T-helper 9 cell (primary cell): ENCODE measurements at regions not wholly inside any gene's neighbourhood (a gene's known extent, or its start where the extent isn't known, plus 50 kb on each side); places are given as distances from the start of the nearest gene placed in this dataset.

ENCODE experiments used
- DNase-seq: peaks from one replicate; pipeline ENCODE4 v3.0.0-alpha.2; 2020

DNA sequence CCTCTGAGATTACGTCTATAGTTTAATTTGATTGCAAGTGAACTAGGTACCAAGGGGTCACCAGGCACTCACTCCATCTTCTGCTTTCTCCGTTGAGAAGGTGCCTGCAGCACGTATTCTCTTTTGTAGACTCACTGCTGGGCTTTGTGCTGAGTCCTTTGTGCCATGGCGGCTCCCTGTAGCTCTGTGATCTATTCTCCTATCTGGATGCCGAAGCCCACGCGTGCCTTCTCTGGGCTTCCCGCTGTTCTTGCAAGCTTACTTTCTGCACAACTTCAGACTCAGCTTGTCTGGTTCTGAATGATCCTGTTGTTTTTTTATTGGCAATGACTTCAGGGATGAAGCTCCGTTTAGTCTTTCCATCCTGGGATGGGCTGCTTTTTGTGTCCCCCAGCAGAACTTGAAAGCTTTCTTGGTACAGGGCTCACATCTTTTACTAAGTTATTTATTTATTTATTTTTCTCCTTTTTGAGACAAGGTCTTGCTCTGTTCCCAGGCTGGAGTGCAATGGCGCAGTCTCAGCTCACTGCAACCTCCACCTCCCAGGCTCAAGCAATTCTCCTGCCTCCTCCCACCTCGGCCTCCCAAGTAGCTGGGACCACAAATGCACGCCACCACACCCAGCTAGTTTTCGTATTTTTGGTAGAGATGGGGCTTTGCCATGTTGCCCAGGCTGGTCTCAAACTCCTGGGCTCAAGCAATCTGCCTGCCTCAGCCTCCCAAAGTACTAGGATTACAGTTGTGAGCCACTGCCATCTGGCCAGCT is 100.9 kb upstream of the NKX1-1 start:
- no peak for DNase-seq

DNA sequence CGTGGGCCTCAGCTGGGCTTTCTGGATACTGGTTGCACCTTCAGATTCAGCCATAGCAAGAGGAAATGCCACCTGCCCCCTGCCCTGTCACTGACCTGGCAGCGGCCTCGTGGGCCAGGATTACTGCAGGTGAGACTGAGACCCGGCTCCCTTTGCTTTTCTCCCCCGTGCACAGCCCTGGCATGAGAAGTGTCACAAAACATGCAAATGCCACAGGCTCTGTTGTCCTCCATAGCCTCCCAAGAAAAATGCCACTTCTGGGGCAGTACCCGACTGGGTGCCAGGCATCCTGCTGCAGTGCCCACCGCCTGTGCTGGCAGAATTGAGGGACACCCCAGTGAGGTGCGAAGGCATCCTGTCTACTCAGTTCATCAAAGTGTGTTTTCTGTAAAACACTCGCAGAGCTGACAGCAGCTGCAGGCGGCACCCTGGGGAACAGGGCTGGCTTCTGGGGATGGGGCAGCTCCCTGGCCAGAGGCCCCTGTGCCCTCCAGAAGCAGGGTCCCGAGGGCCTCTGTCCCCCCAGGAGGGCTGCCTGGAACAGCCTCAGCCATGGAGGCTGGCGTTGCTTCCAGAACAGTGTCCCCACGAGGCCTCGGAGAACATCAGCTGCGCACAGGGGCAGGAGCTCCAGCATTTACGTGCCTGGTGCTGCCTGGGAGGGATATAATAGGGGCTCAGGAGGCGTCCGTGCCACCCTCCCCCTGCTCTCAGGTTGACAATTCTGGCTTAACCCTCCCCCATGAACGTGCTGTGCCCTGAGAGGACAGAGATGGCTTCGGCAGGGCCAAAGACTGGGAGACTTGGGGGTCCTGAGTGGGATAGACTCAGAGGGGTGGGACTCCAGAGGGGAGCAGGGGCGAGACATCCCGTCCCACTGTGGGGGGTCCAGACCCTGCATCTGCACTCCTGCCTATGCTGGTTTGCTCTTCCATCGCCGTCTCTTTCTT is 99.5 kb upstream of the NKX1-1 start:
- no peak for DNase-seq

DNA sequence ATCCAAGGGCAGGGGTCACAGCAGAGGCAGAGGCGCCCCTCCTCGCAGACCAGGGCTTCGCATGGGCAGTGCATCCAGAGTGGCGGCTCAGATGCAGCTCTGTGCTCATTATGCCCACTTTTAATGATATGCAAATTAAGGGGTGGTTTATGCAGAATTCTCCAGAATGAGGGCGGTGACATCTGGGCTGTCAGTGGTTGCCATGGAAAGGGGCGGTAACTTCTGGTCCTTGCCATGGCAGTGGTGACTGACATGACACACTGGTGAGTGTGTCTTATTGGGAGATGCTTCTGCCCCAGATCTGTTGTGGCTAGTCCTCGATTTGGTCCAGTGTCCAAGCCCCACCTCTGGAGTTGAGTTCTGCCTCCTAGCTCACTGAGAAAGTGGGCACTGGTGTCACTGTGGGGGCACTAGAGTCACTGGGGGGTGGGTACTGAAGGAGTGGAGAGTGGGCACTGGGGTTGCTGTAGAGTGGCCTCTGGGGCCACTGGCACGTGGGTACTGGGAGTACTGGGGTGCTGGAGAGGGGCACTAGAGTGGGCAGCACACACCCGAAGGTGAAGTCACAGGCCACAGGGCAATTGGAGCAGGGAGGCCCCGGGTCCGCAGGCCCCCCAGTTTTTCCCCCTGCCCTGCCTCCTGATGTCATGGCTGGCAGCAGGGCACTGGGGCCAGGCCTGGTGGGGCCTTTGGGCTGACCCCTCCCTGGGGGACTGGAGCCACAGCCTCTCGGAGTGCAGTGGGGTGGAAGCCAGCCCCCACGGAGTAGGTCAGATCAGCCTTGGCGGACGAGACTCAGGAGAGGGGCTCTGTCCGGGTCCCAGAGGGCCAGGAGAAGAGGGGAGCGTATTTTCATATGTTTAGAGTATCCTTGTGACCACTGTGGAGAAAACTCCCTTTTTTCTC is 98.6 kb upstream of the NKX1-1 start:
- DNase-seq = no peak

DNA sequence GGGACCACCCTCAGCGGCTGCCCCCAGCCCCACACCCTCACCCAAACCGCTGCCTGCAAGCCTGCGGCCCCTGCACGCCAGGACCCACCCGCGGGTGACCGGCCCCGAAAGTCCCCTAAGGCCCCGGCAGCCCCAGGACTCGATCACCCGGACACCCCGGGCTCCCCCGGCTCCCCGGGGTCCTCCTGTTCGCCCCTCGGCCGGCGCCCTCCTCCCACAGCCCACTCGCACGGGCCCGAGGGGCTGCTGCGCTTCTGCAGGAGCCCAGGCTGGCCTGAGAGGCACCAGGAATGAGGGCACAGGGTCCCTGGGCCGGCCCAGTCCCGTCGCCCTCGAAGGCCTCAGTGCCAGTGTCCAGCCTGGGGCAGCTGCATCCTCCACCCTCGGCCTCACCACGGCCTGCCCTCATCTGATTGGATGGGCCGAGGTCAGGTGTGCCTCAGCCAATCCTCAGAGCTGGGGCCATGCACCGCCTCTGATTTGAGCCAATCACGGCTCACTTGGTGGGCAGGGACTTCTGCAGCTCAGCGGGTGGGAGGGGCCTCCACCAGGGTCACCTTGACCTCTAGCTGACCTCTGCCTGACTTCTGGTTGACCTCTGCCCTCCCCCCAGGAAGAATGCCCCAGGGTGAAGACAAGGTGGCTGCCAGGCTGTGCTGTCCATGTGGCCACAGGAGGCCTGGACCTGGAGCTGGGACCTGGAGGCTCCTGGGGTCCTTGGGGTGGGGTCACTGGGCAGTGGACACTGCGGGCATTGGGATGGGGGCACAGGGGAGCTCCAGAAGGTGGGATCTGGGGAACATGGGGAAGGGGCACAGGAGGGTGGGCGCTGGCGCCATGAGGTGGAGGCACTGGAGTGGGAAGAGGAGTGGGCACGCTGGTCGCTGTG is 97.6 kb upstream of the NKX1-1 start:
- no peak for DNase-seq

DNA sequence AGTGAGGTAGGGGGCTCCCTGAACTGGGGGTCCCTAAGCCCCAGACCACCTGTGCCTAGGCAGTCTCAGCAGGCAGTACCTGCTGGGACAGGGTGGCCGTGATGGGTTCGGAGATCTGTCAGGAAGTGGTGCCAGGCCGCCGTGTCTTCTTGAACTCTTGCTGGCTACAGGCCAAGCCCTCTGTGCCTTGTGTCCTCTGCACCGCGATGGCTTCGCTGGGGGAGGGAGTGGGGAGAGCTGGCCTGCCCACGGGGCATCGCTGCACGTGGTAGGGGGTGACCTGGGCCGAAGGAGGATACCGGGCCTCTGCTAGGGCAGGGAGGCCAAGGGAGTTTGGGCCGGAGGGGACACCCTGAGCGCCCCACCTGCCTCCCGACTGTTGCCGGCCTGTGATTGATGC is 96.7 kb upstream of the NKX1-1 start:
- DNase-seq = no peak

DNA sequence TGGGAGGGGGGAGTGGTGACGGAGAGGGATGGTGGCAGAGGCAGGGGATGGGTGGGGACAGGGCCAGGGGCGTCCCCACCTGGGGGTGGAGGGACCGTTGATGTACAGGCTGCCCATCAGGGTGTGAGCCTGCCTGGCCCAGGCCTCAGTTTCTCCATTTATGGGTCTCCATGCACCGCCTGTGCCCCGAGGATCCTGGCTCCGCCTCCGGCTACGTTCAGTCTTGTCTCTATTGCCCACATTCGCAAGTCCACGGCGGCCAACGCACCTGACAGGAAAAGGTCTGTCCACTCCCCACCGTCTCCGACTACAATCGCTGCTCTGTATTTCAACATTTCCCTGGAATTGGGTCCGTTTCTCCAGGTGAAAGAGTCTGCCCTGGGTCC is 96.3 kb upstream of the NKX1-1 start:
- no peak for DNase-seq

DNA sequence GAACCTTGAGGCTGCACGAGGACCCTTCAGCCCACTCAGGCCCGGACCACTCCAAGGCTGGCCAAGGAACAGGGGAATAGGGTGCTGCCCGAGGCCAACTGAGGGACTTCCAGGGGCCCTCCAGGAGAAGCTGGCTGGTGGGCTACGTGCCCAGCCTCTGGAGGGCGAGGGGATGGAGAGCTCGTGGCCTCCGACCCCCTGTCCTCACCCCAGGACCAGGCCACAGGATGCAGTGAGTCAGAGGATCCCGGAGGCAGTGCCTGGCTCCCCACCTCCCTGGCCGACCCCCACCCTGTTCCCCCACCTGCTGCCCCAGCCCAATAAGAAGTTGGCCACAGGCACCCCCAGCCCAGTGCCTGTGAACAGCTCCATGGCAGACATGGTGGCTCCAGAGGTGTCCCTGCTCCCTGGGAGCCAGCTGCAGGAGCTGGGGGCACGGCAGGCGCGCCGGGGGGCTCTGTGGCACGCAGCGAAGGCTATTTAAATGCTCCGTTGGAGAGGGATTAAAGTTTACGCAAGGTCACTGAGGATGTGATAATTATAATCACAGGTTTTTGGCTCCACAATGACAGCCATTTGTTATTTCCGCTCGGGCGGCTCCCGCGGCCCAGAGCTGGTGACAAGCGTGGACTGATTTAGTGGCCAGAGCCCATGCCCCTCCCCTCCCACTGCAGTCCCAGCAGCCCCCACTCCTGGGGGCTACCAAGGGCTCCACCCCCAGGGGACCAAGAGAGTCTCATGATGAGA is 95.7 kb upstream of the NKX1-1 start:
- DNase-seq = no peak

DNA sequence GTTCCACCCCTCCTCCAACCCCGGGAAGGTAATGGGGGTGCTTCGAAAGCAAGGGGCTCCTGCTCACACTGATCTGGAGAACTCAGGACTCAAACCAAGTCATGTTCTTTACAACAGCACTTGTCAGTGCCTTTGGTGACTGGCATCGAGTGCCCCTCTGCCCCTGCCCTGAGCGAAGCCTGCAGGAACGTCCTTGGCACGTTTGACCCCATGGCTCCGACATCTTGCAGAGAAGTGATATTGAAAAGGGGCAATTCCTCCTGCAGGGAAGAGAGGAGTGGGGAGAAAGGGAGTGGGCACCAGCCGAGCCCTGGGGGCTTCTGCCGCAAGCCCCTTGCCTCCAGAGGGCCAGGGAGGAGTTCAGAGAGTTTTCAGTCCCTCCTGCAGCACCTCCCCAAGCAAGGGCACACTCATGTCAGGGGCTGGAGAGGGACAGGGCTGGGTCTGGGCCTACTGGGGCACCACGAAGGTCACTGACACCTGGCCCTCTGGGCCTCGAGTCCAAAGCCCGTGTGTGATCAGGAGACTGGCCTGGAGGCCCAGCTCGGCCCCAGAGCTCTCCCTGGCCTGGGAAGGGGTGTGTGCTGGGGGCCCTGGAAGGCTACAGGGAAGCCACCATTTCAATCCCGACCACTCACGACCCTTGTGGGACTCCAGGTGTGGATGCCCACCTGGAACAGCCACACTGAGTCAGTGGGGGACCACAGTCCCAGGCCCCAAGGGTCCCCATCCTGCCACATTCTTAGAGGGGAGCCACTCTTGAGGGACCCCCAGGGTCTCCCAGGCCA is 94.9 kb upstream of the NKX1-1 start:
- DNase-seq = no peak

DNA sequence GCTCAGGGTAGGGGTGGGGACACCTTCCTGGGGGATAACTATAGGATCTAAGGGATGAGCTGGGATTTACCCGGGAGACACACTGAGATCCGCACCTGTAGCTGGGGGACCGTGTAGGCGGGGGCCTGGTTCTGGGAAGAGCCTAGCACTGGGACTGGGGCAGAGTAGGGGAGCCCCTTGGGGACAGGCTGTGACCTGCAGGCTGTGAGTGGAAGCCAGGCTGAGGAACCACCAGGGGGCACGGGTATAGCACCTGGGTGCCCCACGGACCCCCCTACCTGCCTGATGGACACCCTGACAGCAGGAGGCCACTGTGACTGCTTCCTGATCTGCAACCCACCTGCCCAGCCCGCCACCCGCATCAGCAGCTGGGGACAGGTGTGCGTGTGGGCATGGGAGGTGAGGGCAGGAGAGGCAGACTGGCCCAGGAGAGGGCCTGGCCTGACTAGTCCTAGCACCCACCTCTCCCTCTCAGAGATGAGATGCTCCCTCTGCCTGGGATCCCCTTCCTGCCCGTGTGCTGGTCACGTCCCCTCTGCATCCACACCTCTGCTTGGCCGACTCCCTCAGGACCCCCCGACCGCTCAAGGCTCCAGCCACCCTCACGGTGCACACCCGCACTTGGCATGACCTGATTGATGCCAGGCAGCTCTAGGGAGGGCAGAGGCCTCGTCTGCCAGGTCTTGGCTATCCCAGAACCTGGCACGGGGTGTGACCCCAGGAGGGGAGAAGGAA is 94.2 kb upstream of the NKX1-1 start:
- no peak for DNase-seq

DNA sequence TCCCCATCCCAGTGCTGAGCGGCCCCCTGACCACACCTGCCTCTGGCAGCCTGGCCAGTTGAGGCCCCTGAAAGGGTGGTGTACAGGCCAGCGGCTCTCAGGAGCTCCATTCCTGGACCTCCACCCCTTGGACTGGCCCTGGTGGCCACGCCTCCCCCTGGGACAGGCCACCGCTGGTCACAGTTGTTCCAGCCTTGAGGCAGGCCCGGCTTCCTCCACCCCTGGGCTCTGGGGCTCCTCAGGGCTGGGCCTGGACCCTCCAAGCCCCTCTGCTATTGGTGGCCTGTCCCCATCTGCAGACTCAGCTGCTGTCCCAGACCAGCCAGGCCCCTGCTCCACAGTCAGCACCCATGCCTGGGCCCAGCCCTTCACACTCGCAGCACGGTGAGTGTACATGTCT is 93.2 kb upstream of the NKX1-1 start:
- DNase-seq = no peak

DNA sequence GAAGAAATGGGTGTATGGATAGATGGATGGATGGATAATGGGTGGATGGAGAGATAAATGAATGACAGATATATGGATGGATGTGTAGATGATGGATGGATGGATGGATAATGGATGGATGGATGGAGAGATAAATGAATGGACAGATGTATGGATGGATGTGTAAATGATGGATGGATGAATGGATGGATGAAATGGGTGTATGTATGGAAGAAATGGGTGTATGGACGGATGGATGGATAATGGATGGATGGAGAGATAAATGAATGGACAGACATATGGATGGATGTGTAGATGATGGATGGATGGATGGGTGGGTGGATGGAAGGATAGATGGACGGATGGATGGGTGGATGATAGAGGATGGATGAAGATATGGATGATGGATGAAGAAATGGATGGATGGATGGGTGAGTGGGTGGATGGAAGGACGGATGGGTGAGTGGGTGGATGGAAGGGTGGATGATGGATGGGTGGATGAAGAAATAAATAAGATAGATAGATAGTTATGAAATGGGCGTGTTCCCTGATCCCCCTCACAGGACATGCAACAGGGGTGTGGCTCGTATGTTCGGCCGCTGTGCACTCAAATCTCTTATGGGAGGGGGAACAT is 91.1 kb upstream of the NKX1-1 start:
- DNase-seq = no peak

DNA sequence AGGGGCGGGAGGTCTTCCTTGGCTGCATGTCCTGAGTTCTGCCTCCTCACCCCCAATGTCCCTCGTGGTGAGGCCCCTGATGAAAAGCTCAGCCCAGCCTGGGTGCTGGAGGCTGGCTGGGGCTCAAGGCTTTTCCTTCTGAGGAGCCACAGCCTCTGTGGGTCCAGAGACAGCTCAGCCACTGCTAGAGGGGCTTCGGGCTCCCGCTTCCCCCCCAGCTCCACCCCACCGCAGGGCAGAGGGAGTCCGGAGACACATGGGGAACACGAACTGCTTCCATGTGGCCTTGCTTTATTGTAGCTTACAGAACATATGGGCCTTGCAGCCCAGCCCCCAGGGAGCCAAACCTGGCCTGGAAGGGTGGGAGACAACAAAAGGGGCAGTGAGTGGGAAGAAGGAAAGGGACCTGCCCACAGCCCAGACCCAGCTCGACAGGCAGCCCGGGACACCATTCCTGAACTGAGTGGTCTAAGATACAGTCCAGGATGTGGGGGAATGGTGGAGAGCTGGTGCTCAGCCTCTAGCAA is 89.9 kb upstream of the NKX1-1 start:
- DNase-seq = no peak

DNA sequence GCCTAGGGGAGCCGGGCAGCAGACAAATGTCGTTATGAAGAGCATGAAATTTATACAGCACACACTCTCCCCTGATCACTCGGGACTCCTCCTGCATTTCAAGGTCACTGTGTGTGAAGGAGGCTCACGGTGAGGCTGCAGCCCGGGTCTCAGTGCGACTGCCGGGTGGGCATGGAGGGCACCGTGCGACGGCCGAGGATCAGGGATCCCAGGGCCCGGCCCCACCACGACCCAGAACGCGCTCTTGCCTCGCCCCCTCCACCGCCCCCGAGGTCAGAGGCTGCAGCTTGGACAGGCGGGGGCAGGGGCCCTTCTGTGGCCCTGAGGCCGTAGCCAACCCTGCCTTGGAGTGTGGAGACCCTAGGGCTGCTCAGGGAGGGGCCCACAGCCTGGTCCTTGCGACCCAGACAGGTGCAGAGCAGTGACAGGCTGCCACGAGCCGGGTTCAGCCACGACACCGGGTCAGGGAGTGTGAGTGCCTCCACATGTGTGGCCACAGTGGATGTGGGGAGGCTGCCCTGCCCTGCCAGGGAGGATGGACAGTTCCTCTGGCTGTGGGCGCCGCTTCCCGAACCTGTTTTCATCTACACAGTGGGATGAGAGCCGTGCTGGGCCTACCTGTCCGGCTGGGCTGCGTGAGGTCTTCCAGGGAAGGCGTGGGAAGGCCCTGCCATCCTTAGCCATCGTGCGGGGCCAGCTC is 89.3 kb upstream of the NKX1-1 start:
- no peak for DNase-seq

DNA sequence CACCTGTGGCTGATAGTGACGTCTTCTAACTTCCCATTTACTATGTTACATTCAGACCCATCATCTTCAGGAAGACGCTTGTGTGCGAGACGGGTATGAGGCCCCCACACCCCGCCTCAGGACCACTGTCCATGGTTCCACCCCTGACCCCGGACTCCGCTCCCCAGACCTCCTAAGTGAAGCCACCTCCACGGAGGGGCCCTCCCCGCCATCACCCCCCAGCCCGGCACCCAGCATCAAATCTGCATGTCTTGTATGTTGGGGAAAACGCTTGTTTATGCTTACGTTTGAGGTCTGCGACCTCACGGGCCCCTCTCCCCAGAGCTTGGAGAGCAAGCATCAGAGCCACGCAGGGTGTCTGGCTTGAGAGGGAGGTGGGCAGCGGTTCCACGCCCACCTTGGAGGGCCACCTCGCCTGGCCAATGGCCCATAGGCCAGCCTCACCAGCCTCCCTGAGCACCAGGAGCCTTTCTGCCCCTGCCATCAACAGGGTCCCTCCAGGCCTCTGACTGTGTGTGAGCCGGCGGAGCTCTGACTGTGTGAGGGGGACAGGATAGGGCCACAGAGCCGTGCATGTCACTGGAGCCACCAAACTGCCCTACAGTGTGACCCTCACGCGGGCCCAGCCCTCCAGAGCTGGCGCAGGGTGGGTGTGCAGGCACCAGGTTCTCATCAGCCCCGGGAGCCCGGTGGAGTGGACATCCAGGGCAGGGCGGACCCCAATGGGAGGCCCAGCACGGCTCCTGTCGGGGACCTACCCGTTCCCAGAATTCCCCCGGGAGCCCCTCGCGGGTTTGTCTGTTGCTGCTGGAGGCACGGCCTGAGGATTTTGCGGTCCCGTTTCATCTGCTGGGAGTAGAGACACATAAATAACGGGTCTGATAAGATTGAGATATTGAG is 88.4 kb upstream of the NKX1-1 start:
- no peak for DNase-seq

DNA sequence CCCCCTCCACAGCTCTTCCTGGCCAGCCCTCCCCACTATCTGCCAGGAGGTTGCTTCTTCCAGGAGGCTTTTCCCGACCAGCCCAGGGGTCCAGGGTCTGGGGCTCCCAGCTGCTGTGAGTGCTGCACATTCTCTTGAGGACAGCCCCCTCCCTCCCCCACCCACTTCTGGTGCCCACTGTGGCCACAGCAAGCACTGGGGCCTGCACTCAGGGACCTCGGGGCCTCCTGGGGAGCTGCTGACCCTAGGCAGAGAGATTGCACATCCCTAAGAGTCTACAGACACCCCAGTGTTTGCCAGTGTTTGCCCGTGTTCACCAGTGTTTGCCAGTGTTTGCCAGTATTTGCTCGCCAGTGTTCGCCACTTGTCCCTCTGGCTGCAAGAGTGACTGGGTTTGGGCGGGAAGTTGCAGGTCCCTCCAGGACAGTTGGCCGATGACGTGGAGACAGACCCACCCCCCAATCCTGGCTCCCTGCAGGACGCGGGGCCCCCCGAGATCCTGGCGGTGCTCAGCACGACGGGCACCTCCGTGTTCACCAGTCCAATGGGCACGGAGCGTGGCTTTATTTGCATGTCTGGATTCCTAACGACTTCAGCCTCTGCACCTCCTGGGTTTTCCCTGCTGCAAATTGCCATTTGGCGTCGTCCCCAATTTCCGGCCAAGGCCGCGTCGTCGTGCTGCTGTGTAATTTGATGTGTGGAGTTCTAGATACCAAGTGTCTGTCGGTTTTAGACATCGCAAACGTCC is 87.5 kb upstream of the NKX1-1 start:
- DNase-seq = no peak
